ENCODE measurements at regions not wholly inside any gene's neighbourhood (a gene's known extent, or its start where the extent isn't known, plus 50 kb on each side); places are given as distances from the start of the nearest gene placed in this dataset.

- Histone ChIP-seq H3K27ac (no peak overlapping the region), H3K27me3 (no peaks in the 10 kb centered on the region), H3K36me3 (replicated peaks in 1 of 2; ENCODE audit: insufficient read depth in 1 of 2, low read depth in 2 of 2) (no peaks in the 10 kb centered on the region), H3K9me3 (no peaks in the 10 kb centered on the region), H3K4me3 (no peak overlapping the region), H3K4me1 (no peaks in the 10 kb centered on the region)
- DNase-seq (no peak), ATAC-seq (no peak)
- no peak for TF ChIP-seq CTCF (IDR thresholded peaks at IDR 0.05)
- no peak for TF ChIP-seq POLR2A (IDR thresholded peaks at IDR 0.05)
- intact Hi-C loops (cut with DNase I), result no loop called here
- WGBS, 2 donors, result 29 to 30% methylated on average over 1 of the region's 1 CpG
Measured at GRCh38 chr7:79833616-79834015, 301.0 kb upstream of the GNAI1 start.

GRCh38 chr7:79828866-79829265 lies 305.8 kb upstream of the GNAI1 start:
- ATAC-seq (no peak), DNase-seq (no peak)
- Histone ChIP-seq H3K27ac (no peak overlapping the region), H3K36me3 (replicated peaks in 1 of 2; ENCODE audit: insufficient read depth in 1 of 2, low read depth in 2 of 2) (no peaks in the 10 kb centered on the region), H3K4me3 (no peak overlapping the region), H3K4me1 (no peaks in the 10 kb centered on the region), H3K27me3 (no peaks in the 10 kb centered on the region), H3K9me3 (no peaks in the 10 kb centered on the region)
- intact Hi-C loops (cut with DNase I), result no loop called here
- TF ChIP-seq CTCF (IDR thresholded peaks at IDR 0.05) (no peak), POLR2A (IDR thresholded peaks at IDR 0.05) (no peak)

DNA sequence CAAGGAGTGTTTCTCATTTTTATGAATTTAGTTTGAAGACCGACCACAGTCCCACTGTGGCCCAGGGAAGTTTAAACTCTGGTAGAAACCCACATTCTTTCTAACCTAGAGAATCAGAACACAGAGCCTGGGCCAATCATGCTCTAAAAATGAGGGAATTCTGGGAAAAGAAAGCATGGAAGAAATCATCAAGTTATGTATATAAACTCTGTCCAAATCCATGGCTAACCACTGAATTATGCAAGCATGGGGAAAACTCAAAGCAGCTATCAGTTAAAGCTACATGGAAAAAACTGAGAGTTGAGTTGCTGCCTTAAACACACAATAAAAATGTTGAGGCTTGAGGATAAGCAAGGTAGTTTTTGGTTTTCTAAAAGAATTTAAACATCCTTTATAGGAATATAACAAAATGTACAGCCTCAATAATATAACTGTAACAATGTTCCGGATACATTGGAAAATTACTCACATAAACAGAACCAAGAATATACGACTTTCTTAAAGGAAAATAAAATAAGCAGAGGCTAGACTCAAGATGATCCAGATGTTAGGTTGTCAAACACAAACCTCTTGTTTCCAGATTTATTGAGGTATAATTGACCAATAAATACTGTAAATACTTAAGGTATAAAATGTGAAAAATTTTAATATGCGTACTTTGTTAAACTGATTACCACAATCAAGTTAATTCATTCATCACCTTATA lies 311.2 kb upstream of the GNAI1 start:
- WGBS, 2 donors, result 65 to 75% methylated on average over 4 of the region's 4 CpGs
- no peak overlapping the region for H3K27ac ChIP-seq
- no peak for TF ChIP-seq CTCF (IDR thresholded peaks at IDR 0.05)
- no peaks in the 10 kb centered on the region for H3K4me1 ChIP-seq
- H3K27me3 ChIP-seq, result no peaks in the 10 kb centered on the region
- ATAC-seq (no peak), DNase-seq (no peak)
- no peak overlapping the region for H3K4me3 ChIP-seq
- H3K36me3 ChIP-seq (replicated peaks in 1 of 2; ENCODE audit: insufficient read depth in 1 of 2, low read depth in 2 of 2), result no peaks in the 10 kb centered on the region
- intact Hi-C loops (cut with DNase I), result no loop called here
- no peaks in the 10 kb centered on the region for H3K9me3 ChIP-seq

GRCh38 chr7:79822620-79823240 lies 311.9 kb upstream of the GNAI1 start:
- H3K27me3 ChIP-seq, result no peaks in the 10 kb centered on the region
- H3K4me3 ChIP-seq, result no peak overlapping the region
- DNase-seq (no peak), ATAC-seq (no peak)
- intact Hi-C loops (cut with DNase I), result no loop called here
- 31 to 36% methylated on average over 2 of the region's 2 CpGs for WGBS, 2 donors
- H3K27ac ChIP-seq, result no peak overlapping the region
- H3K9me3 ChIP-seq, result no peaks in the 10 kb centered on the region
- H3K4me1 ChIP-seq, result no peaks in the 10 kb centered on the region
- TF ChIP-seq CTCF (IDR thresholded peaks at IDR 0.05), result no peak
- no peak for TF ChIP-seq POLR2A (IDR thresholded peaks at IDR 0.05)
- H3K36me3 ChIP-seq (replicated peaks in 1 of 2; ENCODE audit: insufficient read depth in 1 of 2, low read depth in 2 of 2), result no peaks in the 10 kb centered on the region

DNA sequence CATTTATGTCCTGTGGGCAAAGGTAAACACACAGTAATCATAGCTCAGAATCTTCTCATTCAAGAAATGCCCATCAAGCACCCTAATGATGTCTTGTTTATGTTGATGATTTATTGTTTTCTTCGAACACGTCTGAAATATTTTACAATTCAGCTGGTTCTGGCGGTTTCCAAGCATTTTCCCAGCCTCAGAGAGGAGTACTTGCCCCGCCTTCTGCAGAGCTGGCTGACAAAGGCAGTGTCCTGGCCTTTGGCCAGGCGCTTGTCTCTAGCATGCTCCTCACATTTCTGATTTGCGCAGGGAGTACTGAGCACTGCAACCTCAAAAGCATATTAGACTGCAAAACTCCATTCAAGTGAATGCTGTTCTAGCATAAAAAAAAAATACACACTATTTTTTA lies 314.2 kb upstream of the GNAI1 start:
- Histone ChIP-seq H3K4me3 (no peak overlapping the region), H3K27me3 (no peaks in the 10 kb centered on the region), H3K9me3 (no peaks in the 10 kb centered on the region), H3K27ac (no peak overlapping the region), H3K36me3 (replicated peaks in 1 of 2; ENCODE audit: insufficient read depth in 1 of 2, low read depth in 2 of 2) (no peaks in the 10 kb centered on the region), H3K4me1 (no peaks in the 10 kb centered on the region)
- WGBS, 2 donors, result 21 to 35% methylated on average over 6 of the region's 6 CpGs
- intact Hi-C loops (cut with DNase I), result no loop called here
- no peak for TF ChIP-seq POLR2A (IDR thresholded peaks at IDR 0.05)
- no peak for TF ChIP-seq CTCF (IDR thresholded peaks at IDR 0.05)
- DNase-seq (peak in 3 of 4 donors; percentile 20 to 45 (median 30)), ATAC-seq (no peak)
